ENCODE measurements at regions not wholly inside any gene's neighbourhood (a gene's known extent, or its start where the extent isn't known, plus 50 kb on each side); places are given as distances from the start of the nearest gene placed in this dataset.

DNA sequence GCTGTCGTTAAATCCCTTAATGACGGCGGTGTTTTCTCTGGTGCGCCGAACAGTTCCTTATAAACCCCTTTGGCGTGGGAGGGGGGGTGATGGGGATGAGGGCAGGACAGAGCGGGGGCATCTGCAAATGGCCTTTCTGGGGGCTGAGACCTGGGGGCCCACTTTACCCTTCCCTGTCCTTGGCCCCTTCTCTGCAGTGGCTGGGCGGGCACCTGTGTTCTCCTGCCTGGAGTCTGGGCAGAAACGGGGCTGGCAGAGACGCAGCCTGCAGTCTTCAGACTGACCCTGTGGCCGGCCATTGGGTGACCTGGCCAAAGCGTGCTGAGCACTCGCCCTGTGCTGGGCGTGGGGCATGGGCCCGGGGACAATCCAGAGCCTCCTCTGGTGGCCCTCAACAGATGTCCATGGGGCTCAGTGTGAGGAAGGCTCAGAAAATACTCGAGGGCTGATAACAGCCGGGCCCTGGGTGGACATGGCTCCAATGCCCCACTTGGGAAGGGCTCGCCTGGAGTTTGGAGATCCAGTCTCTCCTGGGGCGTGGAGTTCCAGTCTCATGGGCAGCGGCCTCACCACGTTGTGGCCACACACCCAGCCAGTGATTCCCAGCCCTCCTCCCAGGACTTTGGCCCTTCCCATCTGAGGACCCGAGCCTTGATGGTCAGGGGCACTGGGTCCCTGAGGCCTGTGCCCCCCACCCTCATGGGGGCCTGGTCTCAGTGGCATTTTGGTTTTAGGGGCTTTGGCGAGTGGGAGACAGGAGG lies 50.8 kb upstream of the ACTRT2 start:
- TF ChIP-seq, protein P1, sequence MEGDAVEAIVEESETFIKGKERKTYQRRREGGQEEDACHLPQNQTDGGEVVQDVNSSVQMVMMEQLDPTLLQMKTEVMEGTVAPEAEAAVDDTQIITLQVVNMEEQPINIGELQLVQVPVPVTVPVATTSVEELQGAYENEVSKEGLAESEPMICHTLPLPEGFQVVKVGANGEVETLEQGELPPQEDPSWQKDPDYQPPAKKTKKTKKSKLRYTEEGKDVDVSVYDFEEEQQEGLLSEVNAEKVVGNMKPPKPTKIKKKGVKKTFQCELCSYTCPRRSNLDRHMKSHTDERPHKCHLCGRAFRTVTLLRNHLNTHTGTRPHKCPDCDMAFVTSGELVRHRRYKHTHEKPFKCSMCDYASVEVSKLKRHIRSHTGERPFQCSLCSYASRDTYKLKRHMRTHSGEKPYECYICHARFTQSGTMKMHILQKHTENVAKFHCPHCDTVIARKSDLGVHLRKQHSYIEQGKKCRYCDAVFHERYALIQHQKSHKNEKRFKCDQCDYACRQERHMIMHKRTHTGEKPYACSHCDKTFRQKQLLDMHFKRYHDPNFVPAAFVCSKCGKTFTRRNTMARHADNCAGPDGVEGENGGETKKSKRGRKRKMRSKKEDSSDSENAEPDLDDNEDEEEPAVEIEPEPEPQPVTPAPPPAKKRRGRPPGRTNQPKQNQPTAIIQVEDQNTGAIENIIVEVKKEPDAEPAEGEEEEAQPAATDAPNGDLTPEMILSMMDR (IDR thresholded peaks at IDR 0.05; ENCODE audit: extremely low read depth, low read depth, low read length): no peak
- Histone ChIP-seq H3K9me3 (ENCODE audit: low read depth, low read length) (no peaks in the 10 kb centered on the region), H3K27me3 (ENCODE audit: insufficient read depth, low read length) (no peaks in the 10 kb centered on the region), H3K4me1 (ENCODE audit: insufficient read depth, low read length) (no peaks in the 10 kb centered on the region), H4K20me1 (ENCODE audit: insufficient read depth, low read length) (no peaks in the 10 kb centered on the region), H3K79me2 (ENCODE audit: insufficient read depth, low read length) (no peaks in the 10 kb centered on the region), H3K4me3 (ENCODE audit: insufficient read depth, low read length) (no peak overlapping the region), H3K4me2 (ENCODE audit: insufficient read depth, low read length) (no peak overlapping the region), H2AFZ (ENCODE audit: low read length) (no peak overlapping the region), H3K27ac (ENCODE audit: low read depth, low read length) (no peak overlapping the region), H3K36me3 (ENCODE audit: insufficient read depth, low read length) (no peaks in the 10 kb centered on the region)
- peak; percentile 73 for DNase-seq (ENCODE audit: insufficient read length, low spot score, missing footprints)

- TF ChIP-seq, protein P1 (IDR thresholded peaks at IDR 0.05; ENCODE audit: extremely low read depth, low read depth, low read length): no peak
- no peak overlapping the region for H3K4me3 ChIP-seq (ENCODE audit: insufficient read depth, low read length)
- no peaks in the 10 kb centered on the region for H3K27me3 ChIP-seq (ENCODE audit: insufficient read depth, low read length)
- no peaks in the 10 kb centered on the region for H4K20me1 ChIP-seq (ENCODE audit: insufficient read depth, low read length)
- no peaks in the 10 kb centered on the region for H3K9me3 ChIP-seq (ENCODE audit: low read depth, low read length)
- peak; percentile 86 for DNase-seq (ENCODE audit: insufficient read length, low spot score, missing footprints)
- H3K4me1 ChIP-seq (ENCODE audit: insufficient read depth, low read length): no peaks in the 10 kb centered on the region
- H3K4me2 ChIP-seq (ENCODE audit: insufficient read depth, low read length): no peak overlapping the region
- H2AFZ ChIP-seq (ENCODE audit: low read length): no peak overlapping the region
- H3K27ac ChIP-seq (ENCODE audit: low read depth, low read length): no peak overlapping the region
- H3K79me2 ChIP-seq (ENCODE audit: insufficient read depth, low read length): no peaks in the 10 kb centered on the region
- no peaks in the 10 kb centered on the region for H3K36me3 ChIP-seq (ENCODE audit: insufficient read depth, low read length)
These were observed 50.2 kb upstream of the ACTRT2 start for GRCh38 chr1:2971101-2971501.
